Activated naive CD8-positive, alpha-beta T cell (primary cell): ENCODE measurements at regions not wholly inside any gene's neighbourhood (a gene's known extent, or its start where the extent isn't known, plus 50 kb on each side); places are given as distances from the start of the nearest gene placed in this dataset.

Experiments
- H3K27ac Mint-ChIP-seq: one replicate; pipeline ENCODE4 v1.8.0; 2021; ENCODE audit warnings: mixed read lengths
- H3K27me3 Mint-ChIP-seq: one replicate; pipeline ENCODE4 v1.8.0; 2021; ENCODE audit warnings: mixed read lengths
- H3K36me3 Mint-ChIP-seq: one replicate; pipeline ENCODE4 v1.8.0; 2021; ENCODE audit warnings: mixed read lengths
- H3K4me1 Mint-ChIP-seq: one replicate; pipeline ENCODE4 v1.8.0; 2021; ENCODE audit warnings: low read depth, mixed read lengths
- H3K4me3 Mint-ChIP-seq: one replicate; pipeline ENCODE4 v1.8.0; 2021; ENCODE audit warnings: mild to moderate bottlenecking, mixed read lengths
- H3K9me3 Mint-ChIP-seq: one replicate; pipeline ENCODE4 v1.8.0; 2021; ENCODE audit warnings: low read depth, mixed read lengths

- Mint-ChIP-seq H3K4me3 (peak overlapping the region; percentile 42), H3K4me1 (peaks cover 38% of the 10 kb centered on the region), H3K36me3 (no peaks in the 10 kb centered on the region), H3K9me3 (no peaks in the 10 kb centered on the region), H3K27me3 (no peaks in the 10 kb centered on the region), H3K27ac (no peak overlapping the region)
These were observed 222.5 kb upstream of the GRIP1 start for GRCh38 chr12:66901138-66901932.

DNA sequence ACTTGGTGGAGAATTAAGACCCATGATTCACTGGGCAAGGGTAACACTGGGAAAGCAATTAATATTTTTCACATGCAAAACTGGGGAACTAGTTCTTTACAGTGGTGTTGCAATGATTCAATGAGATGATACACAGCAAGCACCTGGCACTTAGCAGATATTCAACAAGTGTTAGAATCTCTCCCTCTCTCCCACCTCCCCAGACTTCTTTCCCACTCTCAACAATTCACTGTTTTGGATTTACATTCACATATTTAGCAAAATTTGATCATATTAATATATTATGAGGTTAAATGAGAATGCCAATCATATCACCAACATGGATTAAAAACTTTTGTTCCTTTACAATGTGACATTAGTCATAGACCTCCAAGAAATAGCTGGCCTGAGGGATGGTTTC lies 223.1 kb upstream of the GRIP1 start:
- peaks cover 38% of the 10 kb centered on the region for H3K4me1 Mint-ChIP-seq
- H3K27ac Mint-ChIP-seq, result no peak overlapping the region
- no peaks in the 10 kb centered on the region for H3K27me3 Mint-ChIP-seq

GRCh38 chr12:66903782-66904396 lies 225.0 kb upstream of the GRIP1 start:
- no peaks in the 10 kb centered on the region for H3K27me3 Mint-ChIP-seq
- no peaks in the 10 kb centered on the region for H3K36me3 Mint-ChIP-seq
- peaks cover 35% of the 10 kb centered on the region for H3K4me1 Mint-ChIP-seq
- no peak overlapping the region for H3K27ac Mint-ChIP-seq
- no peaks in the 10 kb centered on the region for H3K9me3 Mint-ChIP-seq
- H3K4me3 Mint-ChIP-seq, result no peak overlapping the region

More for the DNA sequence above, 223.1 kb upstream of the GRIP1 start:
- Mint-ChIP-seq H3K9me3 (no peaks in the 10 kb centered on the region), H3K4me3 (no peak overlapping the region), H3K36me3 (no peaks in the 10 kb centered on the region)

- no peak overlapping the region for H3K27ac Mint-ChIP-seq
- no peaks in the 10 kb centered on the region for H3K9me3 Mint-ChIP-seq
- H3K4me1 Mint-ChIP-seq, result peaks cover 24% of the 10 kb centered on the region
- no peaks in the 10 kb centered on the region for H3K27me3 Mint-ChIP-seq
- H3K4me3 Mint-ChIP-seq, result no peak overlapping the region
- no peaks in the 10 kb centered on the region for H3K36me3 Mint-ChIP-seq
These were observed 226.3 kb upstream of the GRIP1 start for GRCh38 chr12:66905201-66905600.

- H3K27ac Mint-ChIP-seq, result peak overlapping the region; percentile 67
- no peaks in the 10 kb centered on the region for H3K9me3 Mint-ChIP-seq
- peak overlapping the region; percentile 48 for H3K4me3 Mint-ChIP-seq
- H3K27me3 Mint-ChIP-seq, result no peaks in the 10 kb centered on the region
- peaks cover 6% of the 10 kb centered on the region for H3K4me1 Mint-ChIP-seq
- peaks cover 8% of the 10 kb centered on the region for H3K36me3 Mint-ChIP-seq
These were observed 231.6 kb upstream of the GRIP1 start for GRCh38 chr12:66910366-66910974.

DNA sequence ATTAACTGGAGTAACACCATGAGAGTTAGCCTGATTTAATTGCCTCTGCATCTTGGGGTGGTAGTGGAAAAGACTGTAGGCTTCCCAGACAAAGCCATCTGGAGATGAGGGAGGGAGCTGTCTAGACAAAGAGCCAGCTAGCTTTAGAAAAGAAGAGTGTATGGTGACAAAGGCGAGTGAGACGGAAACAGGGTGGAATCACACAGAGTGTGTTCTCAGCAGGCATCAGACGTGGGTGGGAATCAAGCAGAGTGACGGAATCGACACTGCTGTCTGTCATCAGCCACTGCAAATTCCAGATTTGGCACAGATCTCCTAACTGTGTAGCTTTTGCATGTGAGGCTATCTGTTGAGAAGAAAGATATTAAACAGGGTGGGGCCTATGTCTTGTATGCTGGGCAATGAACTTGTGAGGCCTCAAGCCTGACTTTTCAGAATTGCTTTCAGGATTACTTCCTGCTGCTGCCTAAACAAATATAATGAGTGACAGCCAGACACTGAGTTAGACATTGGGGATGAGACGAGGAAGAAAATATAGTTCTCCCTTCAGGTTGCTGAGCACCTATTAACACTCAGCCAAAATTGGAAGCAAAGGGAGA lies 236.5 kb upstream of the GRIP1 start:
- no peaks in the 10 kb centered on the region for H3K27me3 Mint-ChIP-seq
- peaks cover 8% of the 10 kb centered on the region for H3K36me3 Mint-ChIP-seq
- no peak overlapping the region for H3K27ac Mint-ChIP-seq
- no peaks in the 10 kb centered on the region for H3K9me3 Mint-ChIP-seq
- H3K4me3 Mint-ChIP-seq, result no peak overlapping the region
- H3K4me1 Mint-ChIP-seq, result peaks cover 9% of the 10 kb centered on the region

DNA sequence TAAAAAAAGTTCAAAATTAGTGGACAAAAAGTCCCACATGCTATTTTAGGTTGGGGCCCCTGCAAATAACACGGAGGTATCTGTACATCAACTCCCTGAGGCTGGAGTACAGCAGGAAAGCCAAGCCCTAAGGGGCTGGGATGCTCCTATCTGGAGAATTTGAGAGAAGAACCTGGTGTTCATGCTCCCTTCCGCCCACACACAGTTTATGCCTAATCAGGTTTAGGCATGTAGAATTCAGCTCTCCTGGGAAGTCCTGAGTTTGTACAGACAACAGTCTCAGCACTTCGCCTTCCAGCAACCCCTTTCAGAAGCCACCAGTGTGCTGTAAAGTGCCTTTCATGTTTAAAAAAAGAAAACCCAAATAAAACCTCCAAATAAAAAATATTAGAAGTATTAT lies 237.3 kb upstream of the GRIP1 start:
- no peaks in the 10 kb centered on the region for H3K27me3 Mint-ChIP-seq
- H3K4me3 Mint-ChIP-seq, result no peak overlapping the region
- H3K9me3 Mint-ChIP-seq, result peaks cover 4% of the 10 kb centered on the region
- H3K4me1 Mint-ChIP-seq, result peaks cover 11% of the 10 kb centered on the region
- H3K36me3 Mint-ChIP-seq, result peaks cover 8% of the 10 kb centered on the region
- no peak overlapping the region for H3K27ac Mint-ChIP-seq

DNA sequence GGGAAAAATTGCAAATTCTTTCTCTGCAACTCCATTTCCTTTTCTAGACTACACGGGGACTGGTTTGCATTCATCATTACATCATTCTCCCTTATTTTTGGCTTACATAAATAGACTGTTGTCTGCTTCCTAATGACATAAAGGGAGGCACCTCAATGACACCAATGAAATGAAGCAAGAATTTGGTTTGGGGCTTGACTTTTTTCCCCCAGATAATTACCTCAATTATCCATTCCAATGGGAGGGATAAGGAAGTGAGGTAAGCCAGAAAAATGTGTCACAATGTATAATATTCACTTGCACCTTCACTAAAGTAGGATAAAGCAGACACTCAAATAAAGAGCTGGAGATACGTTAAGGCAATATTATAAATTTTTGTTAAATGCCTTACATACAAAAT lies 240.6 kb upstream of the GRIP1 start:
- H3K4me3 Mint-ChIP-seq, result no peak overlapping the region
- no peaks in the 10 kb centered on the region for H3K36me3 Mint-ChIP-seq
- peaks cover 4% of the 10 kb centered on the region for H3K9me3 Mint-ChIP-seq
- no peak overlapping the region for H3K27ac Mint-ChIP-seq
- H3K27me3 Mint-ChIP-seq, result no peaks in the 10 kb centered on the region
- peaks cover 8% of the 10 kb centered on the region for H3K4me1 Mint-ChIP-seq

- Mint-ChIP-seq H3K9me3 (peaks cover 4% of the 10 kb centered on the region), H3K27ac (no peak overlapping the region), H3K27me3 (no peaks in the 10 kb centered on the region), H3K4me3 (no peak overlapping the region), H3K4me1 (peaks cover 10% of the 10 kb centered on the region), H3K36me3 (no peaks in the 10 kb centered on the region)
These were observed 241.3 kb upstream of the GRIP1 start for GRCh38 chr12:66920205-66920604.

DNA sequence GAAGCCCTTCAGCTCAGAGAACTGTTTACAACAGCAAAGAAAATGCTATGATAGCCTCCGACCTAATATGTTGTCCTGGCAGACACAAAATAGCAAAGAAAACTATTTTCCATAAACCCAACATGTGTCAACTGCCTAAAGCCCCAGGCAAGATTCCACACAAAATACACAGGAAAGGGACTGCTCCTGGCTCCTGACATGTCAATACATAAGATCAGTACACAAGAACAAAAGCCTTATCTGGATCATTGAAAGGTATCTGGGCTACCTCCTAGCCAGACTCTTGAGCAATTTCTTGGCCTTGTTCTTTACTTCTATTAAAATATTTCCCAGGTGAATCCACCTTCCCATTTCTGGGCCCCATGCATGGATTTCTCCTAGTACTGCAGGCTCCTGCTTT lies 242.3 kb upstream of the GRIP1 start:
- Mint-ChIP-seq H3K4me3 (no peak overlapping the region), H3K27me3 (no peaks in the 10 kb centered on the region), H3K4me1 (peaks cover 6% of the 10 kb centered on the region), H3K36me3 (no peaks in the 10 kb centered on the region), H3K9me3 (peaks cover 4% of the 10 kb centered on the region), H3K27ac (no peak overlapping the region)

- Mint-ChIP-seq H3K36me3 (no peaks in the 10 kb centered on the region), H3K27me3 (no peaks in the 10 kb centered on the region), H3K4me3 (no peak overlapping the region), H3K4me1 (peaks cover 25% of the 10 kb centered on the region), H3K9me3 (peaks cover 4% of the 10 kb centered on the region), H3K27ac (no peak overlapping the region)
These were observed 246.2 kb upstream of the GRIP1 start for GRCh38 chr12:66925083-66925482.

DNA sequence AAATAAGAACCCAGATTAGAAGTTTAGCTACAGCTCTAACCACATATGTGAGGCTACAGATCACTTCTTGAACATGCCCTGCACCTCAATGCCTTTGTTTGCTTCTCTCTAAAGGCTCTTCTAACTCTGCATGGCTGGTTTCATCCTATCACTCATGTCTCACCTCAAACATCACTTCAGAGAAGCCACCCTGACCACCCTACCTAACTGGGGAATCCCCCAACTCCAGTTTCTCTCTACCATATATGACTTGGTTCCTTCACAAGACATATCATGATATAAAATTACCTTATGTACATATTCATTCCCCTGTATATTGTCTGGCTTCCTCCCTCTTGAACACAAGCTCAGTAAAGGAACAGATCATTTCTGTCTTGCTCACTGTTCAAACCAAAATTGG lies 250.2 kb upstream of the GRIP1 start:
- H3K27ac Mint-ChIP-seq, result peak overlapping the region; percentile 2
- no peak overlapping the region for H3K4me3 Mint-ChIP-seq
- peaks cover 2% of the 10 kb centered on the region for H3K36me3 Mint-ChIP-seq
- H3K9me3 Mint-ChIP-seq, result no peaks in the 10 kb centered on the region
- H3K27me3 Mint-ChIP-seq, result peaks cover 10% of the 10 kb centered on the region
- peaks cover 23% of the 10 kb centered on the region for H3K4me1 Mint-ChIP-seq

DNA sequence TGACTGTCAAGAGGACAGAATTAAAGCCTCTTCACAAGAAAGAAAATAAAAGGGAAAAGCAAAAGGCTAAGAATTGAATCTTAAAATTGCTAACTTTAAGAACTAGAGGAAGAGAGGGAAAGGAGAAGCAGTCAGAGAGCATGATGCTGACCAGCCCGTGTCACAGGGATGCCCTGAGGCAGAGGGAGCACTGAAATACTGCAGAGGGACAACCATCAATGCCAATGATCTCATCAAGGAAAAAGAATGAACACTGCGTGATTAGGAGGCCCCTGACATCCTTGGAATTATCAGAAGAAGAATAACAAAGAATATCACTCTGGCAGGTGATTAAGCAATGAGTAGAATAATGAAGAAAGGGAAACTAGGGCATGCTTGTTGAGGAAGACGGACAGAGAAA lies 252.2 kb upstream of the GRIP1 start:
- no peak overlapping the region for H3K4me3 Mint-ChIP-seq
- H3K4me1 Mint-ChIP-seq, result peaks cover 19% of the 10 kb centered on the region
- H3K27ac Mint-ChIP-seq, result no peak overlapping the region
- H3K27me3 Mint-ChIP-seq, result peaks cover 10% of the 10 kb centered on the region
- peaks cover 6% of the 10 kb centered on the region for H3K36me3 Mint-ChIP-seq
- no peaks in the 10 kb centered on the region for H3K9me3 Mint-ChIP-seq

DNA sequence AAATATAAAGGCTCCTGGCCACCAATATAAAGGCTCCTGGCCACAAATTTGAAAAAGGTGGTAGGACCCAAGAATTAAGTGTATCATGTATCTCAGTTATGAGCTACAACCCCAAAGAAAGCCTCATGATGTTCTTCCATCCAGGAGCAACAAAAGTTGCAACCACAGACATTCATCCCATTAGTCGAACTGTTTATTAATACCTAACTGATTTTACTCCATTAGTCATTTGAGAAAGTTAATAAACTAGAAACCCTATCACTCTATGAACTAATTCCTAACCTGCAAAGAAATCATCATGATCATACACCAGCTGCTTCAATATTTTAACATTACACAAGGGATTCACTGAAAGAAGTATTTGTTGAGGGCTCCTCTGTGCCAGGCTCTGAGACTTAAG lies 253.2 kb upstream of the GRIP1 start:
- Mint-ChIP-seq H3K4me3 (no peak overlapping the region), H3K27ac (no peak overlapping the region), H3K27me3 (peaks cover 10% of the 10 kb centered on the region), H3K36me3 (peaks cover 6% of the 10 kb centered on the region), H3K4me1 (peaks cover 22% of the 10 kb centered on the region), H3K9me3 (no peaks in the 10 kb centered on the region)
